Eye (tissue), 1 donor: ENCODE measurements at regions not wholly inside any gene's neighbourhood (a gene's known extent, or its start where the extent isn't known, plus 50 kb on each side); places are given as distances from the start of the nearest gene placed in this dataset.
"Not testable (repeated sequence)": the region's sequence is repeated elsewhere in the genome, so short reads cannot be mapped to it uniquely, and the experiment has no call there.

Experiments
- DNase-seq: peaks from one replicate; pipeline ENCODE4 v3.0.0-alpha.2; 2015

GRCh38 chr14:49364752-49365117 is 221.4 kb downstream of the RPS29 start:
- no peak for DNase-seq

- DNase-seq: no peak
Measured at GRCh38 chr14:49363821-49364751, 222.1 kb downstream of the RPS29 start.

- no peak for DNase-seq
Measured at GRCh38 chr14:49362916-49363315, 223.3 kb downstream of the RPS29 start.

- DNase-seq: no peak
Measured at GRCh38 chr14:49339130-49339529, 247.1 kb downstream of the RPS29 start.

- no peak for DNase-seq
Measured at GRCh38 chr14:49319810-49320209, 266.4 kb downstream of the RPS29 start.

- DNase-seq: no peak
Measured at GRCh38 chr14:49315570-49315969, 270.6 kb downstream of the RPS29 start.

- DNase-seq: no peak
Measured at GRCh38 chr14:49314737-49315136, 271.4 kb downstream of the RPS29 start.

GRCh38 chr14:49313108-49313507 is 273.1 kb downstream of the RPS29 start:
- DNase-seq: no peak

- no peak for DNase-seq
Measured at GRCh38 chr14:49310298-49310697, 275.9 kb downstream of the RPS29 start.

GRCh38 chr14:49306152-49306751 is 279.9 kb downstream of the RPS29 start:
- DNase-seq: peak; percentile 71

- peak; percentile 87 for DNase-seq
Measured at GRCh38 chr14:49303946-49304516, 282.1 kb downstream of the RPS29 start.

- no peak for DNase-seq
Measured at GRCh38 chr14:49297102-49297501, 289.1 kb downstream of the RPS29 start.

GRCh38 chr14:49294621-49295148 is 291.5 kb downstream of the RPS29 start:
- peak; percentile 64 for DNase-seq

GRCh38 chr14:49287004-49287403 is 299.2 kb downstream of the RPS29 start:
- no peak for DNase-seq

GRCh38 chr14:49286257-49286983 is 299.8 kb downstream of the RPS29 start:
- DNase-seq: no peak

GRCh38 chr14:49280566-49280965 is 305.6 kb downstream of the RPS29 start:
- no peak for DNase-seq

- DNase-seq: no peak
Measured at GRCh38 chr14:49250517-49250916, 335.7 kb downstream of the RPS29 start.

- DNase-seq: no peak
Measured at GRCh38 chr14:49250109-49250508, 336.1 kb downstream of the RPS29 start.

- no peak for DNase-seq
Measured at GRCh38 chr14:49249022-49249421, 337.2 kb downstream of the RPS29 start.

- DNase-seq: not testable (repeated sequence)
Measured at GRCh38 chr14:49243777-49244176, 342.4 kb downstream of the RPS29 start.

GRCh38 chr14:49240383-49240782 is 345.8 kb downstream of the RPS29 start:
- DNase-seq: no peak

- DNase-seq: no peak
Measured at GRCh38 chr14:49228552-49228951, 357.6 kb downstream of the RPS29 start.

GRCh38 chr14:49221316-49221715 is 364.9 kb downstream of the RPS29 start:
- no peak for DNase-seq
